ENCODE measurements at regions not wholly inside any gene's neighbourhood (a gene's known extent, or its start where the extent isn't known, plus 50 kb on each side); places are given as distances from the start of the nearest gene placed in this dataset.
"Not testable (repeated sequence)": the region's sequence is repeated elsewhere in the genome, so short reads cannot be mapped to it uniquely, and the experiment has no call there.

DNA sequence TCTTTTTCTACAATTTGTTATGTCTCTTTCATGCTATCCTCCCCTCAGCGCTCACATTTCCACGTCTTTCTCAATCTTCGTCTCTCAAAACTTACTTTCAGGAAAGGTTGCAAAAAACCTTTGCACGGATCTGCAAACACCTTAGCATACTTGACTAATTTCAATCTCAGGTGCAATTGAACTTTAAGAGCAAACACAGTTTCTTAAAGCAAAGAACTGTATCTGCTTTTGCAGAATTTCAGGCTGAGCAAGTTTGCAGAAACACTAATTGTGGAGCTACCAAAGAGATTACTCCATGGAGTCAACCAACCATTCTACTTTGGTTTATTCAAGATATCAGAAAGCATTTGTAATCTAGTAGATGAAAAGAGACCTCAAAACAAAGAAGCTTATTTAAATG is 668.2 kb upstream of the MARCKS start:
- FAIRE-seq (no peak), DNase-seq (ENCODE audit: extremely low spot score, insufficient read length, low read depth) (no peak)

DNA sequence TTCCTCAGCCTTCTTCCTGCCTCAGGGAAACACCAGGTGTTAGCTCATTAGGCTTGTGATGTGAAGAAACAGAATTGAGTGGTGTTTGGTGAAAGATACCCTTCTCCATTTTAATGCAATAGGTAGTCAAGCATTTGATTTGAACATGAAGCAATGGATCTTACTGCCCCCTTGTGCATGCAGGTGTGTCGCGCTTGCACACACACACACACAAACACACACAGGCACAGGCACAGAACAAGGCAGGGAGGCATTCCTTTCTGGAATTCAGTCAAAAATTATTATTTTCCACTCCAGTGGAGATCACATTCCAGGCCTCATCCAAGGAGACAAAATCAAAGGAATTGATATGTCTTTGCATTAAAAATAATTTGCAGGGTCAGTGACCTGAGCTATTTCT is 667.0 kb upstream of the MARCKS start:
- FAIRE-seq (no peak), DNase-seq (ENCODE audit: extremely low spot score, insufficient read length, low read depth) (no peak)

DNA sequence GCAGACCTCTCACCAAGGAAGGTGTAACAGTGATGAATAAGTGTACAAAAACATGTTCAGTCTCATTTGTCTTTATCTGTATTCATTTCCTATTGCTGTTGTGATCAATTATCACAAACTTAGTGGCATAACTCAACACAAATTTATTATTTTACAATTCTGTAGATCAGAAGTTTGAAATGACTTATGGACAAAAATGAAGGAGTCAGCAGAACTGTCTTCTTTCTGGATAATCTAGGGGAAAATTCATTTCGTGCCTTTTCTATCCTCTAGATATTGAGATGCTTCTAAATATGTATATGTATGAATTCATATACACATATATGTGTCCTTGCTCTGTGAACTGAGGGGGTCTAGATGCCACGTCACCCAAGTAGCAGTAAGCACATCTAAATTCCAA is 663.1 kb upstream of the MARCKS start:
- DNase-seq (ENCODE audit: extremely low spot score, insufficient read length, low read depth): no peak
- FAIRE-seq: no peak

DNA sequence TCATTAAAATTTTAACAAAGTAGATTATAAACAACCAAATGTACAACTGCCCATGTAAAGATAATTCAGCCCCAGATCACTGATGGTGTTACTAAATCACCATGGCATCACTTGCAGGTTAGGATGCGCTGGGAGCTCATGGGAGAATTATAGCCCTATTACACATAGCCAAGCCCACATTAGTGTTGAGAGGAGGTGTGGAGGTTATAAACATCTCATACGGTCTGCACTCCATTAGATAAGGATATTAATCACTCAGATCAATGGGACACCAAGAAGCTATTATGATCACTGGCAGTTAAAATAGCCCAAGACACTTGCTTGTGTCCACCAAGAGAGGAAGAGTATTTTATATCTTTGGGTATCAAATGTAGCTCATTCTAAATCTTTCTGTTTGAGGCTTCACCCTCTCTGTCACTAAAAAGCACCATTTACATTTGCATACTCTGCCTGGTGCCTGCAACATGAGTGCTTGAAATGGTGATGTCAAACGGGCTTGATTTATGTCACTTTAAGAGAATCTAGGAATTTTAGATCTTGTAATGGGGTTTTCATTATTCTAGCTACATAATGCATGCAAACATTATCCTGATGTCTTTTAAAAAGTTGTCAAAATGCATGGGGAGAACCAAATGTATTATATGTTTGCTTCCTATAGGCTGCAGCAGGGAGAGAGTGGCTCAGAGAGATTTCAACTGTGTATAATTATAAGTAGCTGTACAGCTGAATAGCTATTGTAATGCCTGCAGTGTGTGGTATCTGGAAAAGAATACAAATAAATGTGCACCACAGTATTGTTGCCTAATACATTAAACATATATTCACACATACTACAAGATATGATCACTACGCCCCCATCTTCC is 654.1 kb upstream of the MARCKS start:
- DNase-seq (ENCODE audit: extremely low spot score, insufficient read length, low read depth) (no peak), FAIRE-seq (no peak)

DNA sequence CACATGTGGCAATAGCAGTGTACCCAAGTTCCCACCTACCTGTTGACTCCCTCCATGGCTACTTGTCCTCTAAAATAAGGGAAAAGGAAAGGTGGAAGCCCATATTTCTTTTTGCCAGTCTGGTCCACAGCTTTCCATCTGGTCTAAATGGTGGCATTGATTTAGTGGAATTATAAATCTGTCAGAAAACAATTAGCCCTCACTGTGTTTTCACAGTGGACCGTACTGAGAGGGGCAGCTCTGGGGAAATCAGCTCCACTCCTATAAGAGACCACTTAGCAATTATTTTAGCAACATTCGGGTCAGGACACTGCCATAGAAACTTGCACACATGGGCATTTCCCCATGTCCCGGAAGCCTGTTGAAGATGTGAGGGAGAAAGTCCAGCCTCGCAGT is 653.4 kb upstream of the MARCKS start:
- DNase-seq (ENCODE audit: extremely low spot score, insufficient read length, low read depth) (no peak), FAIRE-seq (no peak)

DNA sequence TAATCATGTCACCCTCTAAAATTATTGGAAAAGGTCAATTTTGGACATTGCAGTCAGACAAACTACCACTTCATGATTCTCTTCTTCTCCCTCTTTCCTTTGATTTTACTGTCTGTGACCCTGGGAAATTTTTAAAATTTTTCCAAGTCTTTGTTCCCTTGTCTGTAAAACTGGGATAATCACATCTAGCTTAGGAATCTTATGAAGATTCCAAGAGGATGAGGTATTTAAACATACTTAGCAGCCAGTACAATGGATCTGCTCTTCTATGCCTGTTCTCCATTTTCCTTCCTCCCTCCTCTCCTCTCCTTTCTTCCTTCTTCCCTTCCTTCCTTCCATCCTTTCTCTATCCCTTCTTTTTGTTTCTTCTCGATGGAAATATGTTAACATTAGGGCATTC is 651.6 kb upstream of the MARCKS start:
- no peak for DNase-seq (ENCODE audit: extremely low spot score, insufficient read length, low read depth)
- no peak for FAIRE-seq

DNA sequence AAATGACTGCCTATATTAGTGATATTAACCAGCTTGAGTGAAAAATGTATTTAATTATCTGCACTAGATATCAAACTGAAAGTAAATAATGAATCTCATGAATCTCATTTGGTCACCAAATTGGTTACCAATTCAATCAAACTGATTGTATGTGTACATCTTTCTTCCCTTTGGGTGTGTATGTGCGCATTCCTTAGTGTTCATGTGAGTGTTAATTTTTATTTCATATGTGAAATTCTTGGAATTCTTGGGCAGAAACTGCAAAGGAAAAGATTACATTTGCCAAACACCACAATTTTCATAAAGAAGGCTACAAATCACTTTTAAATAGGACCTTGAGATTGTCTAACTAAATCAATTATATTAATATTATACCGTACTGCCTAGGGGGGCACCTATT is 648.4 kb upstream of the MARCKS start:
- DNase-seq (ENCODE audit: extremely low spot score, insufficient read length, low read depth) (no peak), FAIRE-seq (no peak)

DNA sequence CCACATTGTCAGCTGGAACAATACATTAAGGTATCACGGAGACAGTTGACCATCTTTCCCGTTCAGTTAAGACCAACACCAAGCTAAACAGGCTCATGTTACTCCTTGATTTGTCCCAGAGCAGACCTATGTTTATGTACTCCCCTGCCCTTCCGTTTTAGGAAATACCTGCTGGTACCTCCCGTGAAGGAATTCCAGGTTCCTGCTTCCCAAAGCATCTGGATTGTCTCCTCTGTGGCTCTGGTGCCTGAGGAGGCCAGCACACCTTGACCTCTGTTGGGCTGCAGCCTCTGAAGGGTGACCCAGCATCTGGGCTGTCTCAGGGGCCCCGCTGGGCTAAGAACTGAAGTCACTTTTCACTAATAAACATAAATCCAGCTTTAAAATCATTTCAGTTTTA is 647.8 kb upstream of the MARCKS start:
- FAIRE-seq: no peak

DNA sequence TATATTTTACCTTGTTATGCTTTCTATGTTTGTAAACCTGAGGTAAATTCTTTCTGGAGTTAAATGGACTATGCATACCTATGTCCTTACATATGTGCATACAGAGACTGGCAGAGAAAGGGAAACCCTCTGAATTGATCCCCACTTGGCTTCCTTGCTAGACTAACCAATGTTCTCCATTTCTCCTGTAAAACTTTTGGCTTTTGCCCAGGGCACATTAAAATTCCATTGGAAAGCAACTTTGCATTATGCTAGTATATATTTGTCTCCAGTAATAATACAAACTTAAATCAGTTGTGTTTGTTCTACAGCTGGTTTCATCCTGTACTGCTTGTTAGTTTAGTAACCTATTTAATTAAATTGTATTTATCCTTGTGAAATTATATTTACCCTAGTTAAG is 646.0 kb upstream of the MARCKS start:
- DNase-seq (ENCODE audit: extremely low spot score, insufficient read length, low read depth) (no peak), FAIRE-seq (no peak)

More for the DNA sequence above, 647.8 kb upstream of the MARCKS start:
- DNase-seq (ENCODE audit: extremely low spot score, insufficient read length, low read depth): no peak

DNA sequence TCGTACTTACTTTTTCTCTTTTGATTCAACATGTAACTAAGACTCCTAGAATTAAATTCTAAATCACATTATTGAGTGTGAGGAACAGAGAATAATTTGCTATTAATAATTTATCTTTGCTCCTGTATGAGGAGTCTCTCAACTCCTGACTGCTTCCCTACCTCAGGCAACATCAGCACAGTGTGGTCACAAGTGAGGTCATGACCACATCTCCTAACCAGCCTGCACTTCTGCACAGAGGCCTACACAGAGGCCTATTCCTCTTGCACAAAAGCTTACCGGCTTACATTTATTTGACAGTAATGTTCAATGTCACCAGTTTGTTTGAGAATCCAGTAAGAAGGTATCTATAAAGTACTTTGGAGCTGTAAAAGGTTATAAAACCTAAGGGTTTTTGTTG is 637.4 kb upstream of the MARCKS start:
- DNase-seq (ENCODE audit: extremely low spot score, insufficient read length, low read depth): no peak
- FAIRE-seq: no peak

DNA sequence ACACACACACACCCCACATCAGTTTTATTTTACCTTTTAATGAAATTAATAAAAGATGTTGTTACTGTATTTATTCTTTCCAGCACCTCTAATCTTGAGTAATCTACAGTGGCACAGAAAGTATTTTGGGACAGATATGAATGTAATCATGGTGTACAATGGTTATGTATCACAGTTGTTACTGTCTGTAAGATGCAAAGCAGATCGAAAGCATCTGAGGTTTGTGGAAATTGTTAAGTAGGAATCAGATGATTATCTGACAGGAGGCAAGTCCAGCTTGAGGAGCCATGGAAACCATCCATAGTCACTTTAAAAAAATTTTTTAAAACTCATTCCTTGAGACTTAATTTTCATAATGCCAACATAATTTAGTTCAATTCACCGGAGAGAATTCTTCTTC is 636.3 kb upstream of the MARCKS start:
- DNase-seq (ENCODE audit: extremely low spot score, insufficient read length, low read depth): no peak
- no peak for FAIRE-seq

DNA sequence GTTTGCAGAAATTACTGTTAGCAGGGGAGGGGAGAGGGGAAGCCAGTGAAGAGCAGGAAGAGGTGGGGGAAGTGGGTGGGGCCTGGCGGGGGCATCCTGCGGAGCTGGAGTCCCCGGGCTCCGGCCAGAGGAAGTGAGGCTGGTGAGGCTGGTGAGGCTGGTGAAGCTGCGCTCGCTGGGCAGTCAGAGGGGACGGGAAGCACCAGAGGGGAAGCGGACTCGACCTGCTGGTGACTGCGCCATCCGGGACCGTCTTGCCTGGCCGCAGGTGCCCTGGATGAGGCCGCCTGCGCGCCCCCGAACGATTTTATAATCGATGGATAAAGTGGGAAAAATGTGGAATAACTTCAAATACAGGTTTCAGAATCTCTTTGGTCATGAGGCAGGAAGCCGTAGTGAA is 635.3 kb upstream of the MARCKS start:
- FAIRE-seq (no peak), DNase-seq (ENCODE audit: extremely low spot score, insufficient read length, low read depth) (no peak)

DNA sequence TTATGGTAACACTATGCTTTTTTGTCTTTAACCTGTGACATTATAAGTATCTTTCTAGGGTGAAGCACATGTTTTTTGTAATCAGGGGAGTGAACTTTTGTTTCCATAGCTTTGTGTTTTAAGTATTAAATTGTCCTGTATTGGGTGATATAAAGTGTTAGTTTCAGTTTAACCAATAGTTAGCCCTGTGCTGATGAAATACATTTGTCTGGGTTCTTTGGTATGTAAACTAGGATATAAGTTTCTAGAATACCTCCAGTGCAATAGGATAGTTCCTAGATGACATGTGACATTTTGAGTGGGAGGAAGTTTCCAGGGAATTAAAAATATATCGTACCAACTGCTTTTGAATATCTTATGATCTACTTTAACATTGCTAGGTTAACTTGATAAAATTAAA is 611.0 kb upstream of the MARCKS start:
- FAIRE-seq (no peak), DNase-seq (ENCODE audit: extremely low spot score, insufficient read length, low read depth) (no peak)

DNA sequence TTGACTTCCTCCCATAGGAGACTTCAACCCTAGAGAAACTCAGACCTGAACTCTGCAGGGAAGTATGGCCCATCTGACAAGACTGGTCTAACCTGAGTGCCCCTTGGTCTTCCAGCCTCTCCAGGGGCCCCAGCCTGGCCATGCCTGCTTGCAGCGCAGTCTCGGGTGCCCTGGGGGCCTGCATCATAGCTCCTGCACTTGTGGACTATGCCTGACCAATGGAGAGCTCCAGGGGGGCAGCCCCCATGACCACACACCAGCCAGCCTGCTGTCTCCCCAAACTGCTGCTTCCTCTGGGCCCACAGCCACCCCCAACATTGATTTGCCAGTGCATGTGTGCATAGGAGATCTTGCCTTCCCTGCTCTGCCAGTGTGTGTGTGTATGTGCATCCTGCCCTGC is 608.6 kb upstream of the MARCKS start:
- no peak for FAIRE-seq
- no peak for DNase-seq (ENCODE audit: extremely low spot score, insufficient read length, low read depth)

DNA sequence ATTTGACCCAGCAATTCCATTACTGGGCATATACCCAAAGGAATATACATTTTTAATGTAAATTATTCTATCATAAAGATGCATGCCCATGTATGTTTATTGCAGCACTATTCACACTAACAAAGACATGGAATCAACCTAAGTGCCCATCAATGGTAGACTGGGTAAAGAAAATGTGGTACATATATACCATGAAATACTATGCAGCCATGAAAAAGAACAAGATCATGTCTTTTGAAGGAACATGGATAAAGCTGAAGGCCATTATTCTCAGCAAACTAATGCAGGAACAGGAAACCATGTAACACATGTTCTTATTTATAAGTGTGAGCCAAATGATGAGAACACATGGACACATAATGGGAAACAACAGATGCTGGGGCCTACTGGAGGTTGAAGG is 603.0 kb upstream of the MARCKS start:
- not testable (repeated sequence) for DNase-seq (ENCODE audit: extremely low spot score, insufficient read length, low read depth); FAIRE-seq

DNA sequence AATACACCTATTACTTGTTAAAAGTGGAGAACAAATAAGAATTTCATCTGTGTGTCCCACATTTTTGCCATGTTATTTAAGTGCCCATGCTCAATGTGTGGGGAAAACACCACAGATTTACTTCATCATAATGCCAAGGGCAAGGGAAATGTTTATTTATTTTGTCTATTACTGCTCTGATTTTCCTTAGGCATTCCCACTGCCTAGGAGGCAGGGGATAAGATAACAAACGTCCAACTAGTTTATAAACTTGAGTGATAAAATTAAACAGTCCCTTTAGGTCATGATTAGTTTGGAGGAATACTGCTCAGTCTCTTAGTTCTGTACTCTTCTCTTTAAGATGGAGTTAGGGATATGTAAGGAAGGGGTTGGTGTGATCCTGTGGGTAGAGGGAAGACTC is 598.4 kb upstream of the MARCKS start:
- DNase-seq (ENCODE audit: extremely low spot score, insufficient read length, low read depth) (no peak), FAIRE-seq (no peak)

DNA sequence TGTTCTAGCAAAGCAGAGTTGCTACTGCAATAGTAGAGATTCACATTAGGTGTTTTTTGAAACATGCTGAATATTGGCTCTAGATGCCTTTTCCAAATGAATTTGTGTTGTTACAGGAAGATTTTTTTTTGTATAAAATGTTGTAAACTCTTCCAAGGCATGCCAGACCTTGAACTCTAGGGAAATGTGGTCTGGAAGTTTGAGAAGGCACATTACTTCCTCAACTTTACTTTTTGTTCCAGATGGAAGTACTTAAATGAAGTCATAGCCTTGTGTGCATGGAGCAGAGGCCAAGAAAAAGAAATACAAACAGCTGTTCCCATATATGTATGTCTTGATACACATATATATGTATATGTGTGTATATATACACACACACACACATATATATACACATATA is 585.7 kb upstream of the MARCKS start:
- FAIRE-seq: no peak
- DNase-seq (ENCODE audit: extremely low spot score, insufficient read length, low read depth): no peak

DNA sequence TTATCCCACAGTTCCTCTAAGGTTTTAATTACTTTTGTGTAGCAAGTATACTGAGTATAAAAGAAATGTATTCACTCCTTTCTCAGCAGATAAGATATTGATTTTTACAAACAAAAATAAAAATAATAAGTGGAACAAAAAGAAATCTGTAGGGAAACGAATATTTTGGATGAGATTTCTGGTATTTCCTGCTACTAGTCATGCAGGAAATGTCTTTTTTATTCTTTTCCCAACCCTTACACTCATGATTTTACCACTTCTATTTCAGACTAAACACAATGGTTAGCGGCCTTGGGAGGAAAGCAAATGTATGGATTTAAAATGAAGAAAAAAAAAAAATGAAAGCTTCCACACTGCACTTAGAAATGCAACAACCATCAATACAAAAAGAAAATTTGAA is 580.5 kb upstream of the MARCKS start:
- DNase-seq (ENCODE audit: extremely low spot score, insufficient read length, low read depth): no peak
- FAIRE-seq: no peak

DNA sequence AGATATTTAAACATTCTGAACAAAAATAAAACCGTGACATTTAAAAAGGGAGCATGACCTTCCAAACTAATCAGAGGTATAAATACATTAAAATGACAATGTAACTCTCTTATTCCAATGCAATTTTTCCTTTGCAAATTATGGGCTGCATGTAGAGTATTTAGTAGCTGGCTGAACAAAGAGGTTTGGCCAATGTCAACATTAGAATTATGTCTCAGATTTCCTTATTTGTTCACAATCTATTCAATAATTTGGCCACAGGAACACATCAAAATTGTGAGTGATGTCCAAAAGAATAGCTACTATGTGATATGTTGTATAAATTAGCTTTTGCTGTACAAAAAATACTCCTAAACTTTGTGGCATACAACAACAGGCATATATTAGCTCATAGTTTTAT is 580.0 kb upstream of the MARCKS start:
- DNase-seq (ENCODE audit: extremely low spot score, insufficient read length, low read depth) (no peak), FAIRE-seq (no peak)

DNA sequence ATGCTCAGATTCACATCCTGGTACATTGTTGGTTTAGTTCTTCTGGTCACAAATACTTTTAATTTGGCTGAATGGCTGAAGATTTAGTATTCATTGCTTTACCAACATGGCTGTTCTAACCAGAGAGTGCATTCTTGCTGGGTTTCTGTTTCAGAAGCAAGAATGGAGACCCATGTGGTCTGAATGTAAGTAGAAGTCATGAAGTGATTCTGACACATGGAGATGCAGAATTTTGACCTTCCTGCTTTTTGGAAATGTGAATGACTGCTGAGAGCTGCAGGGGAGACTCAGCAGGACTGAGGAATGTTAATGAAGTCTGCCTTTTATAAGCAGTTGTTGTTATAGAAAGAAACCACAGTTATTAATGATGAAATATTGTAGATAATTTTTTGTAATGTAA is 576.1 kb upstream of the MARCKS start:
- no peak for DNase-seq (ENCODE audit: extremely low spot score, insufficient read length, low read depth)
- no peak for FAIRE-seq

DNA sequence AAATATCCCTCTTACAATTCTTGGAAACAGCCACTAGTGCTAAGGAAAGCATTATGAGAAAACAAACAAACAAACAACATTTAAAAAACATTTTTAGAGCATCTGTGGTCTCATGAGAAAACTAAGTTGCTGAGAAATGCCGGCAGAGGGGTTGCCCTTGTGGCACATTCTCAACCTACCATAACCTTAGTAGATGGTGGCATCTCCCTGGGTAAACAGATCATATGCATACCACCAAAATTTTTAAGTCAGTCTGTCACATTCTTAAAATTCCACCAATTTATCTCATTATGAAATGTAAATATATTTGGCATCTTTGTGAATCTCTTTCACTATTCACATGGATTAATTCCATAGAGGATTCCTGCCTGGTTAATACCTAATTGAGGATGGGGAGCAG is 575.7 kb upstream of the MARCKS start:
- DNase-seq (ENCODE audit: extremely low spot score, insufficient read length, low read depth) (no peak), FAIRE-seq (no peak)

DNA sequence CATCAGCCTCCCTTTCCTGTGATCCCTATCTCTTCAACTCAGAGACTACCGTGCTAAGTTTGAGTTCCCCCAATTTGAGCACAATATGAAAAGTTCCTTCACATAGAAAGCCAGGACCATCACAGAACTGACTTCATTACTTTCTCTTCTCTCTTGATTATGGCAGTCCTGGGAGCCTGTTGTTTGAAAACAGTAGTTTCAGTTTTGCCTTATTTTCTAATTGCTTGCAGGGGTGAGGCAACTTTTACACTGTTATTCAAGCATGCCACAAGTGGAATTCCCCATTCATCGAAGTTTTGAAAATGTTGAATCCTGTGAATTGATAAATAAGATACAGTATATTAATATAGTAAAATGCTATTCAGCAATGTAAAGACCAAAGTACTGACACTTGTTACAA is 569.7 kb upstream of the MARCKS start:
- FAIRE-seq: peak; percentile 52
- no peak for DNase-seq (ENCODE audit: extremely low spot score, insufficient read length, low read depth)
